Activated T-cell treated with anti-CD3 and anti-CD28 coated beads, Interleukin-2, amount 50 U/mL, for 72 hours (primary cell): ENCODE measurements at regions not wholly inside any gene's neighbourhood (a gene's known extent, or its start where the extent isn't known, plus 50 kb on each side); places are given as distances from the start of the nearest gene placed in this dataset.

ENCODE experiments used
- ATAC-seq, 2 donors: fragments of 150-1000 bp; cut with Tn5 transposase; replicated peaks in 1 of 2; 2 replicates each; pipeline ENCODE4 v1.10.0; 2021; ENCODE audit warnings: moderate library complexity in 2 of 2, mild to moderate bottlenecking in 1 of 2
- DNase-seq, 2 donors: peaks; one replicate each; pipeline ENCODE4 v3.0.0; 2021 to 2022; ENCODE audit warnings: mixed read lengths in 1 of 2
- H3K27ac Mint-ChIP-seq: one replicate; pipeline ENCODE4 v1.8.0; 2022; ENCODE audit warnings: mild to moderate bottlenecking, moderate library complexity, mixed read lengths
- H3K27me3 Mint-ChIP-seq: one replicate; pipeline ENCODE4 v1.8.0; 2022; ENCODE audit warnings: low read depth, mixed read lengths
- H3K36me3 Mint-ChIP-seq, 2 donors: one replicate each; pipeline ENCODE4 v1.8.0; 2022; ENCODE audit warnings: mixed read lengths in 2 of 2, mild to moderate bottlenecking in 1 of 2; ENCODE audit not compliant: insufficient read depth in 2 of 2
- H3K4me1 Mint-ChIP-seq: one replicate; pipeline ENCODE4 v1.8.0; 2022; ENCODE audit warnings: low read depth, mixed read lengths
- H3K4me3 Mint-ChIP-seq, 2 donors: one replicate each; pipeline ENCODE4 v1.8.0; 2022; ENCODE audit warnings: mild to moderate bottlenecking in 2 of 2, mixed read lengths in 2 of 2, moderate library complexity in 2 of 2
- H3K9me3 Mint-ChIP-seq, 2 donors: one replicate each; pipeline ENCODE4 v1.8.0; 2022; ENCODE audit warnings: mixed read lengths in 2 of 2

DNA sequence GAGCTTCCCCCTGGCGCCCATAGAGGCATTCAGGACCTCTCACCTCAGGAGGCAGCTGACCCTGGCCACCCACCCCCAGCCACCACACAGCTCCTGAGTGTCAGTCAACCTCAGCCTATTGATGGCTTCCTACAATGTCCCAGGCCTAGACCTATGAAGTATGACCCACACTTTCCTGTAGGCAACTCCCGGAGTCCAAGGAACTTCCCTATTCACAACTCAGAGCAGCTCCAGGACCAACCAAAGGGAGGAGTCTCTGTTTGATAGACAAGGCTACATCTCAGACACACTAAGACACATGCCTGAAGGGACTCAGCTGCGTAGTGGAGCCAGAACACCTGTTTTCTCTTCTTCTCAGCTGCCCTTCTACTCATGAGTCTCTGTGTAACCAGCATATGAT, 169.1 kb downstream of the MAFB start:
- ATAC-seq (no peak), DNase-seq (no peak)
- Mint-ChIP-seq H3K36me3 (no peaks in the 10 kb centered on the region), H3K9me3 (peaks cover 0 to 2% of the 10 kb centered on the region in 2 donors), H3K4me3 (no peak overlapping the region), H3K27me3 (peaks cover 5% of the 10 kb centered on the region), H3K4me1 (no peaks in the 10 kb centered on the region), H3K27ac (no peak overlapping the region)

DNA sequence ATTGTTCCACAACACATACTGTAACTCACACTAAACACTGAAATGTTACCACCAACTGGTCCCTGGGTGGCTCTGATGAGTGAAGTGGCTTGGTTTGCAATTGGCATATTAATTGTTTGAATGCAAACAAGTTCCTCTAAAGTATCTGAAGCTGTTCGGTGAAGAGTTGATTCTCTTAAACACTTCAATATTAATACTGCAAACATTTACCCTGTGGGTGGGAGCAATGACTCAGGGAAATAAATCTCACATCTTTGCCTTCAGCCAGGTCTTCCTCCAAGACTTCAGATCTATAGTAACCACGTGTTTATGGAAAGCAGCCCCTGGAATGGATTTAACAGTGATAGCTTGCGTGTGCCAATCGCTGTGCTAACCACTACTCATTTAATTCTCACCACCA, 176.0 kb downstream of the MAFB start:
- no peak for ATAC-seq
- Mint-ChIP-seq H3K4me1 (no peaks in the 10 kb centered on the region), H3K27me3 (peaks cover 6% of the 10 kb centered on the region), H3K4me3 (no peak overlapping the region), H3K27ac (no peak overlapping the region), H3K36me3 (no peaks in the 10 kb centered on the region), H3K9me3 (peaks cover 0 to 2% of the 10 kb centered on the region in 2 donors)
- DNase-seq, result no peak

DNA sequence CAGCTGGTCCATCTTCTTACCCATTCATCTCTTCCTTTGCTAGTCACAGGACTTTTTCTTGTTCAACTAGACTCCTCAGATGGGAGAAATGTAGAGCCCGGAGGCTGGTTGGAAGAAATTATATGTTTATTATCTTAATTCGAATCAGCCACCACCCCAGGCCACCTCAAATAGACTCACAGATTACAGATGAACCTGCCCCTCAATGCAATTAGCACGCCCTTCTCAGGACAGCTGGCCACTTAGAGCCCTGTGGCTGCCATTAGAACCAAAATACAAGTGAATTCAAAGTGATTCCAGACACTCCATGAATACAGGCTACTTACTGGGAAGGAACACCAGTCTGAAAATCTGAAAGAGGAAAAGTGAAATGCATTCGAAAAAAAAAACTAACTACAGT, 176.4 kb downstream of the MAFB start:
- Mint-ChIP-seq H3K4me3 (no peak overlapping the region), H3K36me3 (no peaks in the 10 kb centered on the region), H3K4me1 (no peaks in the 10 kb centered on the region), H3K9me3 (peaks cover 0 to 2% of the 10 kb centered on the region in 2 donors), H3K27me3 (peaks cover 6% of the 10 kb centered on the region), H3K27ac (no peak overlapping the region)
- ATAC-seq, result no peak
- no peak for DNase-seq

DNA sequence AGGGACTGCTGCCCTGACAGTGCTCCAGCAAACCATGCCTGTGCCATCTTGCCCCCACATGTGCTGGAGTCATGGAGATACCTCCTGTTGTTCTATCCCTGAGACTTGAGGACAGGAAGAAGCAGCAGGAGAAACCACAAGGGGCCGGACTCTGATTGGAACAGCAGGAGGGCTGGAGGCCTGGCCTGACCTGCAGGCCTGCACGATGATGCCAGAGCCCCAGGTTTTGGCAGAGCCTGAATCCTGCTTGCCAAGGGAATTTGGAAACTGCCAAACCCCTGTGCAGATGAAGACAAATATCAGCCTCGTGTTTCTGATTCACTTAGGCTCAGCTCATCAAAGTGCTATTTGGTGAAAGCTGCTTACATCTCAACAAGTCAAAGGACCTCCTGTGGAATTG, 177.6 kb downstream of the MAFB start:
- ATAC-seq (no peak), DNase-seq (no peak)
- peaks cover 6% of the 10 kb centered on the region for H3K27me3 Mint-ChIP-seq
- H3K4me3 Mint-ChIP-seq, result no peak overlapping the region
- H3K4me1 Mint-ChIP-seq, result no peaks in the 10 kb centered on the region
- H3K27ac Mint-ChIP-seq, result no peak overlapping the region
- no peaks in the 10 kb centered on the region for H3K9me3 Mint-ChIP-seq
- no peaks in the 10 kb centered on the region for H3K36me3 Mint-ChIP-seq

DNA sequence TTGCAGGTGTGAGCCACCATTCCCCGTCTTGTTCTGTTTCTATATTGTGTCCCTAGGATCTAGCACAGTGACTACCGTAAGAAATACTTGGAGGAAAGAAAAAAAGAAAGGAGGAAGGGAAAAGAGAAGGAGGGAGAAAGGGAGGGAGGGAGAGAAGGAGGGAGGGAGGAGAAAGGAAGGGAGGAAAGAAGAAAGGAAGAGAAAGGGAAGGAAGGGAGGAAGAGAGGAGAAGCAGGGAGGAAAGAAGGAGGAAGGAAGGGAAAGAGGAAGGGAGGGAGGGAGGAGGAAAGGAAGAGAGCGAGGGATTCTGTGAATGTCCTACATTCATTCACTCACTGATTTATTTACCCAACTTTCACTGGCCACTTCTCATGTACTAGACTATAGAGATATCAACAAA, 178.4 kb downstream of the MAFB start:
- DNase-seq, result no peak
- H3K27me3 Mint-ChIP-seq, result peaks cover 6% of the 10 kb centered on the region

DNA sequence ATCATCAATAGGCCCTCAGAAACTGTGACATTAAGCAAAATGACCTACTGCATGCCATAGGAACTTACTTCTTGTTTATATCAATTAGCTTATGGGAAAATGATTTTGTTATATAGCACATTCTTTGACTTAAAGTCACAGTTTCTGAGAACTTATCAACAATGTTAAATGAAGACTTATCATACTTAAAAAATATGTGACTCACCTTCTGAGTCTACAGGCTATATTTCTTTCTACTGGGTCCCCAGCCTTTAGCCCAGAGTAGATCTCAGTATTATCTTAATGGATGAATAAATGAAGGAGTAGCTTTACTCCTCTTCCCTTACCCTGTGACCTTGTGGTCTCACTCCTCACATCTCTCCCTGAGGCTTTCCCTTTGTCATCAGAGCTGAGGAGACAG, 180.2 kb downstream of the MAFB start:
- no peaks in the 10 kb centered on the region for H3K9me3 Mint-ChIP-seq
- DNase-seq (no peak), ATAC-seq (no peak)
- no peaks in the 10 kb centered on the region for H3K36me3 Mint-ChIP-seq
- H3K4me3 Mint-ChIP-seq, result no peak overlapping the region
- H3K27me3 Mint-ChIP-seq, result peaks cover 6% of the 10 kb centered on the region
- no peaks in the 10 kb centered on the region for H3K4me1 Mint-ChIP-seq
- H3K27ac Mint-ChIP-seq, result no peak overlapping the region

More for the DNA sequence above, 178.4 kb downstream of the MAFB start:
- H3K4me1 Mint-ChIP-seq, result no peaks in the 10 kb centered on the region
- no peaks in the 10 kb centered on the region for H3K36me3 Mint-ChIP-seq
- no peaks in the 10 kb centered on the region for H3K9me3 Mint-ChIP-seq
- no peak for ATAC-seq
- no peak overlapping the region for H3K4me3 Mint-ChIP-seq
- H3K27ac Mint-ChIP-seq, result no peak overlapping the region

DNA sequence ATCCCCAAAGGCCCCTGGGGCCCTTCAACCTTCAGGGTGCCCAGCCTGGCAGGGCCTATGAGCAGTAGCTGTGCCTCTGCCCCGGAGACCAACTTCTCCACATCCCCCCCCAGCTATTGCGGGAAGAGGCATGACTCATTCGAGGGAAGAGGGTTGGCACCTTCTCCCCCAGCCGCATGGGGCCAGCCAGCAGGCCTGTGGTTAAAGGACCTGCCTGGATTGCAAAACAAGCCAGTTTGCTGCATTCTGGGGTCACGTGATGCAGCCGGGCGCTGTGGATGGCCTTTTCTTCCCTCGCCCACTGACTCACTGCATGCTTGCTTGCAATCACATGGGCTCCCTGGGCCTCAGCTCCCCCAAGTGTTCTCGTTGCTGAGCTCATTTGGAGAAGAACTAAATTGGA, 182.5 kb downstream of the MAFB start:
- Mint-ChIP-seq H3K27me3 (peaks cover 6% of the 10 kb centered on the region), H3K36me3 (no peaks in the 10 kb centered on the region), H3K27ac (no peak overlapping the region), H3K4me3 (no peak overlapping the region), H3K4me1 (no peaks in the 10 kb centered on the region), H3K9me3 (no peaks in the 10 kb centered on the region)
- ATAC-seq (peak; percentile 58 to 66), DNase-seq (peak; percentile 12 to 43)

DNA sequence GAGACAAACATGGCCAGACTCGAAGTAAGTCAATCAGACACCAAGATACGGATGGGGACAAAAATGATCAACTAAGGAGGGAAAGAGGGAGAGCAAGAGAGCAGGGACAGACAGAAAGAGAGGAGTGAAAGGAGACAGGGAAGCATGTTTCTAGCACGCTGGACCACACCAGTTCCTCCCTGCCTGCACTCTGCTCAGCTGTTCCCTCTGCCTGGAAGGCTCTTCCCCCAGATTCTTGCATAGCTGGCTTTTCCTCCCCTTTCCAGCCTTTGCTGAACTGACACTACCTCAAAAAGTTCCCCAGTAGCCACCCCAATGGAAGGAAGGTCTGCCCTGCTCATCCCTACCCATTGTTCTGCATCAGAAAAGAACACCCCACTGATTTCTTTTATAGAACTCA, 185.9 kb downstream of the MAFB start:
- ATAC-seq, result no peak
- Mint-ChIP-seq H3K9me3 (no peaks in the 10 kb centered on the region), H3K27ac (no peak overlapping the region), H3K4me3 (no peak overlapping the region), H3K36me3 (no peaks in the 10 kb centered on the region), H3K4me1 (peaks cover 2% of the 10 kb centered on the region), H3K27me3 (no peaks in the 10 kb centered on the region)
- DNase-seq, result no peak

DNA sequence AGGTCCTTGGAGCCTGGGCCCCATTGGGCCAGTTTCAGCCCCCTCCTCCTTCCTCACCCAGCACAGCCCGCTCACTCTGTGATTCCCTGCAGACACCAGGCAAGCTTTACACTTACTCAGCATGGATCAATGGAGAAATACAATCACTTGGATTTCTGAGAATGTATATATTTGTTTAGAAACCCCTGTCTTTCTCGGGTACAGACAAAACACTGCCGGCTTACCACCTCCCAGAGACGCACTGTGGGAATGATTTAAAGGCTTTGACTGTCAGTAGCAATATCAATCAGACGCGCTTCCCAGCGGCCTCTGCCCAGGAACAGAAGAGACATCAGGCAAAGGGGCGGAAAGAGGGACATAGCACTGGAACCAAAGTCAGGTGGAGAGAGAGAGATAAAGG, 186.5 kb downstream of the MAFB start:
- Mint-ChIP-seq H3K4me1 (peaks cover 5% of the 10 kb centered on the region), H3K9me3 (no peaks in the 10 kb centered on the region), H3K27me3 (no peaks in the 10 kb centered on the region), H3K36me3 (no peaks in the 10 kb centered on the region), H3K27ac (no peak overlapping the region), H3K4me3 (no peak overlapping the region)
- ATAC-seq (no peak), DNase-seq (no peak)

DNA sequence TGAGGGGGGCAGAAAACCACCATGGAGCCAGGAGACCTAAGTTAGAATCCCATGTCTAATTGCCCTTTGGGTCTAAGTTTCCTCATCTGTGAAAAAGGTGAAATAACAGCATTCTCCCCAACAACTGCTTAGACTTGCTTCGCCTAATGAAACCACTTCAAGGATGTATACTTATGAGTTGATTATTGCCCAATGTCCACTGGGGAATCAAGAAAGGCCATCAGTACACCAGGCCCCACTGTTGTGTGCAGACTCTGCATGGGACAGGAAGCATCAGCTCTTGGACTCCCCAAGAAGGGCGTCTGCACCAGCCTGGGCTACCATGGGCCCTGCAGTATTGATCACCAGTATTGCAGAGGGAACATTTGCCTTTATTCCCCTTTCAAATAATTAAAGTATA, 189.6 kb downstream of the MAFB start:
- Mint-ChIP-seq H3K27ac (no peak overlapping the region), H3K36me3 (no peaks in the 10 kb centered on the region), H3K9me3 (no peaks in the 10 kb centered on the region), H3K4me1 (peaks cover 5% of the 10 kb centered on the region), H3K4me3 (no peak overlapping the region), H3K27me3 (no peaks in the 10 kb centered on the region)
- ATAC-seq (no peak), DNase-seq (no peak)

DNA sequence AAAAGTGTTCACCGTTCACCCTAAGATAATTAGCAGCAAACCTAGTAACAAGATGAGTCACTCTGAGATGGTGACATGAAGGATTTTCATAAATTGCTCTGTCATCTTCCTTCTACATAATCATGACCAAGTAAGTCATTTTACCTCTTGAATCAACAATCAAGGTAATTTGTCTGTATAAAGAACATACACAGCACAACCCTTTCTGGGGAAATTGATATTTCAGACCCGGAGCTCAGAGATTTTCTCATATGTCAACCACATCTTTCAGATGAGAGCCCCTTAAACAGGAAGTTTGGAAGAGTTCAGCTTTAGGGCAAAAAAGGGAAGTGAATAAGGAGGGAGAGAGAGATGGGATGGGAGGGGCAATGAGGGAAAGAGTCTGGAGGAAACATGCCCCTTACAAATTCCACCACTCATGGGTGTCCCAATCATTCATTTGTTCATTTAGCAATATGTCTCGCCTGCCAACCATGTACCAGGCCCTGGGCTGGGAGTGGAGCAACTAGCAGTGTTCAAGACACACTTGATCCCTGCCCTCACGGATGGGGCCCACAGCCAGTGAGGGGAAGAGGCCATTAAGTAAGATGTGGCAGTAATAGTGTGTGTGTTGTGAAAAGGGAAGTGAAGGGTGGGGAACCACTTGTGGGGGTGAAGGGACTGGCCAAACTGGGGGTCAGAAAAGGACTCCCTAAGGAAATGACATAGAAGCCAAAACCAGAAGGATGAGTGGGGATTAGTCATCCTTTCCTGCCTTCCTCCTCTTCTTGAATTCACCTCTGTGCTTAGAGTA, 190.9 kb downstream of the MAFB start:
- DNase-seq, result no peak
- Mint-ChIP-seq H3K9me3 (no peaks in the 10 kb centered on the region), H3K27ac (no peak overlapping the region), H3K4me3 (no peak overlapping the region), H3K27me3 (no peaks in the 10 kb centered on the region), H3K36me3 (no peaks in the 10 kb centered on the region), H3K4me1 (peaks cover 5% of the 10 kb centered on the region)
- no peak for ATAC-seq

DNA sequence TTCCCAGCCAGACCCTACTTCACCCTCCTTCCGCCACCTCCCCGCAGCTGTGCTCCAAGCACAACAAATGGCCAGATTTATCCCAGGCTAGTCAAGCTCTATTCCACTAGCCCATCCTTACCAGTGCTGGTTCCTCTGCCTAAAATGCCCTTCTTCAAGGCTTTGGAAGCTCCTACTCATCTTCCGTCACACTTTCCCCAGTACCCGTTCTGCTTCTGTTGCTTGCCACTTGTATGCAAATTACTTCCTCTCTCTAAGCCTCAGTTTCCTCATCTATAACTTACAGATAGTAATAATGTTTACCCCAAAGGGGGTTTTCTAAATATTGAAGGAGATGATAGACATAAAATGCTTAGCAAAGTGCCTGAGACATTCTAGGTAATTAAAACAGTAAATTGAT, 193.1 kb downstream of the MAFB start:
- DNase-seq, result no peak

DNA sequence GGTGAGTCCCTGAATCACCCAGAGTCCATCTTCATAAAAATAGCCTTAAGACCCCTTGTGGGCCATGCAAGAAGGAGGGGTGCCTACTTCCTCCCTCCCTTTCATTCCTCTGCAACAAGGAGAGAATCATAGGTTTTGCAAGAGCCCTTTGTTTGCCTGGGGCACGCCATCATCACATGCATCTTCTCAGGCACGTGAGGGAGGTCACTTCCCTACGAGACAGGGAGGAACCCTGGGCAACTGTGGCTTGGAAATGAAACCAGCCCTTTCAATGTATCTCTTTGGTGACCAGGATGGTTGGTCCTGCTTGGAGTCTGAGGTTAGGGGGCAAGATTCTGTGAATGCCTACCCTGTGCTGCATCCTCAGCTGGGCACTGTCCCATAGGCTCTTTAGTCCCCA, 194.8 kb downstream of the MAFB start:
- no peak overlapping the region for H3K27ac Mint-ChIP-seq
- H3K4me3 Mint-ChIP-seq, result no peak overlapping the region
- ATAC-seq (no peak), DNase-seq (no peak)
- H3K9me3 Mint-ChIP-seq, result no peaks in the 10 kb centered on the region
- H3K36me3 Mint-ChIP-seq, result no peaks in the 10 kb centered on the region
- H3K27me3 Mint-ChIP-seq, result no peaks in the 10 kb centered on the region
- peaks cover 5% of the 10 kb centered on the region for H3K4me1 Mint-ChIP-seq

More for the DNA sequence above, 193.1 kb downstream of the MAFB start:
- Mint-ChIP-seq H3K4me3 (no peak overlapping the region), H3K27me3 (no peaks in the 10 kb centered on the region), H3K36me3 (no peaks in the 10 kb centered on the region), H3K4me1 (peaks cover 5% of the 10 kb centered on the region), H3K27ac (no peak overlapping the region), H3K9me3 (no peaks in the 10 kb centered on the region)
- ATAC-seq, result no peak

DNA sequence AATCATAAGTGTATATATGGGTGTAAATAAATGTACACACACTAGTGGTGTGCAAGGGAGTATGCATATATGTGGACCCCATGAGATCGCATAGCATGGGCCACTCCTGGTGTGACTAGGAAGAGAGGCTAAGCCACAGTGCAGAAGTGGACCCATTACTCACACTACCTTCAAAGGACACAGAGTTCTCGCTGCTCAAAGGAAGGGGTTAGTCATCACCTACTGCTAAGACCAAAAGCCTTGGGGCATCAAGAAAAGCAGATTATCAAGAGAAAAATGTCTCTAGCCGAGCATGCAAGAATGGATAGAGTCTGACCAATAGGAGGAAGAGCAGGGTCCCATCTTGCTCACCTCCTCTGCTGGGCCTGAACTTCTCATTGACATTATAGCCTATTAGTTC, 195.5 kb downstream of the MAFB start:
- DNase-seq (no peak), ATAC-seq (no peak)
- H3K4me3 Mint-ChIP-seq, result no peak overlapping the region
- H3K27ac Mint-ChIP-seq, result no peak overlapping the region
- no peaks in the 10 kb centered on the region for H3K27me3 Mint-ChIP-seq
- H3K9me3 Mint-ChIP-seq, result no peaks in the 10 kb centered on the region
- H3K4me1 Mint-ChIP-seq, result peaks cover 5% of the 10 kb centered on the region
- H3K36me3 Mint-ChIP-seq, result no peaks in the 10 kb centered on the region
